BJ (cell line): ENCODE measurements at regions not wholly inside any gene's neighbourhood (a gene's known extent, or its start where the extent isn't known, plus 50 kb on each side); places are given as distances from the start of the nearest gene placed in this dataset.
"Not testable (repeated sequence)": the region's sequence is repeated elsewhere in the genome, so short reads cannot be mapped to it uniquely, and the experiment has no call there.

Source experiments
- CTCF ChIA-PET: fragments of 350-600 bp; formaldehyde crosslinking; extraction: SDS; loops from one replicate; lab custom pipeline; 2021; ENCODE audit warnings: antibody characterized with exemption, inconsistent platforms; lab: Yijun Ruan, JAX
- POLR2A ChIA-PET: fragments of 300-600 bp; sonication (Branson Sonifier 250); formaldehyde crosslinking; extraction: SDS; loops from one replicate; lab custom pipeline; 2021; ENCODE audit warnings: antibody characterized with exemption; lab: Charles Lee
- DNase-seq: peaks from one replicate; pipeline ENCODE4 v3.0.0-alpha.2; 2011; ENCODE audit warnings: low read depth
- H3K27me3 ChIP-seq: 2 replicates; pipeline ENCODE4 v1.6.0; 2011; ENCODE audit warnings: low read length; ENCODE audit not compliant: control insufficient read depth, insufficient read depth
- H3K36me3 ChIP-seq: 2 replicates; pipeline ENCODE4 v1.5.1; 2011; ENCODE audit warnings: low read length; ENCODE audit not compliant: control insufficient read depth, insufficient read depth
- H3K4me3 ChIP-seq: 2 replicates; pipeline ENCODE4 v1.5.1; 2011; ENCODE audit warnings: low read depth, mild to moderate bottlenecking, control low read depth, low read length
- CTCF ChIP-seq: IDR thresholded peaks from 2 replicates; pipeline ENCODE4 v1.5.1; 2011; ENCODE audit warnings: low read depth, mild to moderate bottlenecking, control low read depth, inconsistent platforms, low read length, moderate library complexity; ENCODE audit not compliant: insufficient read depth

GRCh38 chr7:68613897-68614296 is 984.4 kb upstream of the AUTS2 start:
- ChIA-PET POLR2A (no interaction called here), CTCF (no interaction called here)
- H3K27me3 ChIP-seq = no peaks in the 10 kb centered on the region
- TF ChIP-seq CTCF = no peak
- no peak overlapping the region for H3K4me3 ChIP-seq
- H3K36me3 ChIP-seq = no peaks in the 10 kb centered on the region
- DNase-seq = no peak

GRCh38 chr7:68619526-68619925 is 978.7 kb upstream of the AUTS2 start:
- no peak for DNase-seq
- Histone ChIP-seq H3K36me3 (no peaks in the 10 kb centered on the region), H3K4me3 (no peak overlapping the region), H3K27me3 (no peaks in the 10 kb centered on the region)
- TF ChIP-seq CTCF = no peak
- ChIA-PET POLR2A (no interaction called here), CTCF (no interaction called here)

- no peak overlapping the region for H3K4me3 ChIP-seq
- TF ChIP-seq CTCF = no peak
- ChIA-PET CTCF (no interaction called here), POLR2A (no interaction called here)
- no peak for DNase-seq
- H3K36me3 ChIP-seq = no peaks in the 10 kb centered on the region
- H3K27me3 ChIP-seq = no peaks in the 10 kb centered on the region
These were observed 975.8 kb upstream of the AUTS2 start for GRCh38 chr7:68622500-68622899.

GRCh38 chr7:68623030-68623429 is 975.2 kb upstream of the AUTS2 start:
- Histone ChIP-seq H3K4me3 (no peak overlapping the region), H3K27me3 (no peaks in the 10 kb centered on the region), H3K36me3 (no peaks in the 10 kb centered on the region)
- TF ChIP-seq CTCF = no peak
- CTCF ChIA-PET = no interaction called here
- POLR2A ChIA-PET = no interaction called here
- DNase-seq = no peak

GRCh38 chr7:68627247-68627864 is 970.9 kb upstream of the AUTS2 start:
- TF ChIP-seq CTCF = no peak
- DNase-seq = no peak
- POLR2A ChIA-PET = no interaction called here
- Histone ChIP-seq H3K36me3 (no peaks in the 10 kb centered on the region), H3K27me3 (no peaks in the 10 kb centered on the region), H3K4me3 (no peak overlapping the region)
- CTCF ChIA-PET = interaction anchor here (1.2 kb wide), 1 partner anchor 32 kb away, joined by 3 read pairs; no protein-coding TSS in a partner anchor

GRCh38 chr7:68630914-68631313 is 967.4 kb upstream of the AUTS2 start:
- H3K4me3 ChIP-seq, H3K36me3 ChIP-seq, CTCF ChIA-PET, POLR2A ChIA-PET, H3K27me3 ChIP-seq, DNase-seq: not testable (repeated sequence)
